Activated CD8-positive, alpha-beta T cell treated with anti-CD3 and anti-CD28 coated beads for 36 hours (primary cell): ENCODE measurements at regions not wholly inside any gene's neighbourhood (a gene's known extent, or its start where the extent isn't known, plus 50 kb on each side); places are given as distances from the start of the nearest gene placed in this dataset.

Source experiments
- ATAC-seq: fragments of 200-7000 bp; cut with Tn5 transposase; one replicate; pipeline ENCODE4 v1.10.0; 2021; ENCODE audit warnings: mild to moderate bottlenecking, moderate library complexity
- CTCF ChIA-PET: fragments of 350-600 bp; sonication (Branson Sonifier 250); formaldehyde crosslinking; loops from one replicate; lab custom pipeline; 2021; ENCODE audit warnings: antibody characterized with exemption; lab: Charles Lee
- POLR2A ChIA-PET: fragments of 350-600 bp; sonication (Branson Sonifier 250); formaldehyde crosslinking; loops from one replicate; lab custom pipeline; 2021; ENCODE audit warnings: antibody characterized with exemption; lab: Charles Lee
- DNase-seq: peaks from one replicate; pipeline ENCODE4 v3.0.0-alpha.2; 2020
- H3K27ac Mint-ChIP-seq: one replicate; pipeline ENCODE4 v1.8.0; 2021; ENCODE audit warnings: mild to moderate bottlenecking, mixed read lengths
- H3K27me3 Mint-ChIP-seq: one replicate; pipeline ENCODE4 v1.8.0; 2021; ENCODE audit warnings: mixed read lengths
- H3K36me3 Mint-ChIP-seq: one replicate; pipeline ENCODE4 v1.8.0; 2021; ENCODE audit warnings: low read depth, mixed read lengths
- H3K4me1 Mint-ChIP-seq: one replicate; pipeline ENCODE4 v1.8.0; 2021; ENCODE audit warnings: low read depth, mixed read lengths
- H3K4me3 Mint-ChIP-seq: one replicate; pipeline ENCODE4 v1.8.0; 2021; ENCODE audit warnings: mild to moderate bottlenecking, moderate library complexity, mixed read lengths
- H3K9me3 Mint-ChIP-seq: one replicate; pipeline ENCODE4 v1.8.0; 2021; ENCODE audit warnings: mixed read lengths
- CTCF ChIP-seq: fragments of 200-600 bp; IDR thresholded peaks from one replicate; pipeline ENCODE4 v1.8.0; 2022; ENCODE audit warnings: antibody characterized with exemption, mild to moderate bottlenecking
- intact Hi-C: fragments of 100-400 bp; cut with micrococcal nuclease; formaldehyde crosslinking; loops from one replicate; pipeline ENCODE4 v1.10.0; 2022

- no peaks in the 10 kb centered on the region for H3K36me3 Mint-ChIP-seq
- H3K4me3 Mint-ChIP-seq: no peak overlapping the region
- H3K9me3 Mint-ChIP-seq: no peaks in the 10 kb centered on the region
- intact Hi-C loops: no loop called here
- H3K4me1 Mint-ChIP-seq: no peaks in the 10 kb centered on the region
- H3K27ac Mint-ChIP-seq: no peak overlapping the region
- ChIA-PET CTCF (interaction anchor here (1.3 kb wide), 1 partner anchor 13 kb away, joined by 4 read pairs; no protein-coding TSS in a partner anchor), POLR2A (interaction anchor here (0.6 kb wide), 1 partner anchor 10 kb away, joined by 4 read pairs; no protein-coding TSS in a partner anchor)
- no peak for TF ChIP-seq CTCF
- ATAC-seq: no peak
- no peaks in the 10 kb centered on the region for H3K27me3 Mint-ChIP-seq
- DNase-seq: no peak
Observed at GRCh38 chr20:11217326-11218172, 543.8 kb upstream of the JAG1 start.

GRCh38 chr20:11218173-11218680, 544.4 kb upstream of the JAG1 start:
- ChIA-PET CTCF (interaction anchor here (1.3 kb wide), 1 partner anchor 14 kb away, joined by 4 read pairs; no protein-coding TSS in a partner anchor), POLR2A (no interaction called here)
- Mint-ChIP-seq H3K27me3 (no peaks in the 10 kb centered on the region), H3K4me3 (no peak overlapping the region), H3K4me1 (no peaks in the 10 kb centered on the region), H3K36me3 (no peaks in the 10 kb centered on the region), H3K27ac (no peak overlapping the region), H3K9me3 (no peaks in the 10 kb centered on the region)
- ATAC-seq (no peak), DNase-seq (no peak)
- intact Hi-C loops: no loop called here
- TF ChIP-seq CTCF: no peak

- intact Hi-C loops: no loop called here
- no peak for DNase-seq
- Mint-ChIP-seq H3K4me1 (no peaks in the 10 kb centered on the region), H3K9me3 (no peaks in the 10 kb centered on the region), H3K4me3 (no peak overlapping the region), H3K27ac (no peak overlapping the region), H3K27me3 (no peaks in the 10 kb centered on the region), H3K36me3 (no peaks in the 10 kb centered on the region)
- ChIA-PET POLR2A (no interaction called here), CTCF (no interaction called here)
- TF ChIP-seq CTCF: no peak
- no peak for ATAC-seq
Observed at GRCh38 chr20:11219192-11219591, 545.4 kb upstream of the JAG1 start.

- ATAC-seq (no peak), DNase-seq (no peak)
- TF ChIP-seq CTCF: no peak
- Mint-ChIP-seq H3K4me1 (no peaks in the 10 kb centered on the region), H3K36me3 (no peaks in the 10 kb centered on the region), H3K9me3 (no peaks in the 10 kb centered on the region), H3K27me3 (no peaks in the 10 kb centered on the region), H3K27ac (no peak overlapping the region), H3K4me3 (no peak overlapping the region)
- CTCF ChIA-PET: no interaction called here
- intact Hi-C loops: no loop called here
- POLR2A ChIA-PET: no interaction called here
Observed at GRCh38 chr20:11221046-11221445, 547.2 kb upstream of the JAG1 start.

GRCh38 chr20:11222243-11222642, 548.4 kb upstream of the JAG1 start:
- Mint-ChIP-seq H3K4me1 (no peaks in the 10 kb centered on the region), H3K27ac (no peak overlapping the region), H3K27me3 (no peaks in the 10 kb centered on the region), H3K4me3 (no peak overlapping the region), H3K9me3 (no peaks in the 10 kb centered on the region), H3K36me3 (no peaks in the 10 kb centered on the region)
- CTCF ChIA-PET: no interaction called here
- ATAC-seq (no peak), DNase-seq (no peak)
- POLR2A ChIA-PET: no interaction called here
- intact Hi-C loops: no loop called here
- TF ChIP-seq CTCF: no peak
